ENCODE measurements at regions not wholly inside any gene's neighbourhood (a gene's known extent, or its start where the extent isn't known, plus 50 kb on each side); places are given as distances from the start of the nearest gene placed in this dataset.
"Not testable (repeated sequence)": the region's sequence is repeated elsewhere in the genome, so short reads cannot be mapped to it uniquely, and the experiment has no call there.

GRCh38 chr10:50683198-50683751 lies 56.5 kb upstream of the ASAH2B start:
- 100% methylated on average over 1 of the region's 16 CpGs; no CpG with 5 or more reads in 1 of the 2 experiments for WGBS, 2 experiments (ENCODE audit: extremely low coverage in 1 of 2, insufficient coverage in 1 of 2, insufficient read length in 1 of 2, insufficient replicate concordance in 2 of 2, low coverage in 1 of 2, low lambda C conversion rate in 2 of 2, missing lambda C conversion rate in 1 of 2)
- H3K9ac ChIP-seq (replicated peaks in 1 of 4; ENCODE audit: extremely low read depth in 1 of 4, low read depth in 3 of 4, low read length in 3 of 4); H2BK5ac ChIP-seq (ENCODE audit: low read depth, low read length); H3K27ac ChIP-seq (ENCODE audit: low read depth, low read length); H3K4me1 ChIP-seq (replicated peaks in 1 of 4; ENCODE audit: control insufficient read depth in 3 of 4, insufficient read depth in 4 of 4, low read length in 3 of 4); H2AFZ ChIP-seq (ENCODE audit: low read length); H3K79me1 ChIP-seq (ENCODE audit: low read depth, low read length); H3K9me3 ChIP-seq (ENCODE audit: insufficient read depth in 2 of 2, low read depth in 1 of 2, low read length in 1 of 2); H3K79me2 ChIP-seq (ENCODE audit: control insufficient read depth in 1 of 2, insufficient read depth in 2 of 2, low read length in 2 of 2); H4K8ac ChIP-seq (ENCODE audit: extremely low read depth, insufficient read depth, low read length); H2BK120ac ChIP-seq (replicated peaks; ENCODE audit: low read depth, low read length); H2BK15ac ChIP-seq (ENCODE audit: low read length); H2BK12ac ChIP-seq (ENCODE audit: low read depth, low read length); H3K14ac ChIP-seq (ENCODE audit: insufficient read length); DNase-seq (ENCODE audit: low read depth in 1 of 2, low spot score in 2 of 2); H3K4me3 ChIP-seq (ENCODE audit: extremely low read depth in 1 of 4, insufficient read depth in 2 of 4, low read depth in 3 of 4, low read length in 4 of 4); H2AK5ac ChIP-seq (ENCODE audit: low read depth, low read length); H3K4me2 ChIP-seq (ENCODE audit: insufficient read depth in 1 of 2, low read depth in 2 of 2, low read length in 2 of 2); H3K23ac ChIP-seq (ENCODE audit: insufficient read length); H4K20me1 ChIP-seq (replicated peaks in 1 of 2; ENCODE audit: control insufficient read depth in 1 of 2, insufficient read depth in 2 of 2, low read length in 2 of 2); FAIRE-seq; H3K56ac ChIP-seq (replicated peaks; ENCODE audit: insufficient read length, low read depth, low read length); H3K23me2 ChIP-seq (ENCODE audit: low read depth, low read length); CTCF ChIA-PET (ENCODE audit: partially characterized antibody); H4K5ac ChIP-seq (ENCODE audit: insufficient read length, low read depth, low read length); H2BK20ac ChIP-seq (ENCODE audit: low read length); H3K27me3 ChIP-seq (replicated peaks in 1 of 4; ENCODE audit: control insufficient read depth in 3 of 4, extremely low read depth in 1 of 4, insufficient read depth in 3 of 4, low read length in 3 of 4); POLR2A ChIA-PET (ENCODE audit: partially characterized antibody); H3K36me3 ChIP-seq (ENCODE audit: control insufficient read depth in 2 of 4, insufficient read depth in 4 of 4, low read length in 3 of 4); H3K18ac ChIP-seq (ENCODE audit: extremely low read depth, low read length); H4K91ac ChIP-seq (replicated peaks; ENCODE audit: insufficient read length, low read length); H3K4ac ChIP-seq (replicated peaks; ENCODE audit: insufficient read length, low read depth, low read length): not testable (repeated sequence)
- TF ChIP-seq, protein P1, sequence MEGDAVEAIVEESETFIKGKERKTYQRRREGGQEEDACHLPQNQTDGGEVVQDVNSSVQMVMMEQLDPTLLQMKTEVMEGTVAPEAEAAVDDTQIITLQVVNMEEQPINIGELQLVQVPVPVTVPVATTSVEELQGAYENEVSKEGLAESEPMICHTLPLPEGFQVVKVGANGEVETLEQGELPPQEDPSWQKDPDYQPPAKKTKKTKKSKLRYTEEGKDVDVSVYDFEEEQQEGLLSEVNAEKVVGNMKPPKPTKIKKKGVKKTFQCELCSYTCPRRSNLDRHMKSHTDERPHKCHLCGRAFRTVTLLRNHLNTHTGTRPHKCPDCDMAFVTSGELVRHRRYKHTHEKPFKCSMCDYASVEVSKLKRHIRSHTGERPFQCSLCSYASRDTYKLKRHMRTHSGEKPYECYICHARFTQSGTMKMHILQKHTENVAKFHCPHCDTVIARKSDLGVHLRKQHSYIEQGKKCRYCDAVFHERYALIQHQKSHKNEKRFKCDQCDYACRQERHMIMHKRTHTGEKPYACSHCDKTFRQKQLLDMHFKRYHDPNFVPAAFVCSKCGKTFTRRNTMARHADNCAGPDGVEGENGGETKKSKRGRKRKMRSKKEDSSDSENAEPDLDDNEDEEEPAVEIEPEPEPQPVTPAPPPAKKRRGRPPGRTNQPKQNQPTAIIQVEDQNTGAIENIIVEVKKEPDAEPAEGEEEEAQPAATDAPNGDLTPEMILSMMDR (IDR thresholded peaks at IDR 0.05; ENCODE audit: control extremely low read depth in 1 of 3, insufficient read depth in 1 of 3, low read depth in 1 of 3, low read length in 3 of 3) = peak in 2 of 3 experiments; percentile 5 to 37; a peak in 2 of 4 replicates
